ENCODE measurements at regions not wholly inside any gene's neighbourhood (a gene's known extent, or its start where the extent isn't known, plus 50 kb on each side); places are given as distances from the start of the nearest gene placed in this dataset.
A peak's percentile ranks its signal among the peaks of the same experiment; 100 is the strongest.

DNA sequence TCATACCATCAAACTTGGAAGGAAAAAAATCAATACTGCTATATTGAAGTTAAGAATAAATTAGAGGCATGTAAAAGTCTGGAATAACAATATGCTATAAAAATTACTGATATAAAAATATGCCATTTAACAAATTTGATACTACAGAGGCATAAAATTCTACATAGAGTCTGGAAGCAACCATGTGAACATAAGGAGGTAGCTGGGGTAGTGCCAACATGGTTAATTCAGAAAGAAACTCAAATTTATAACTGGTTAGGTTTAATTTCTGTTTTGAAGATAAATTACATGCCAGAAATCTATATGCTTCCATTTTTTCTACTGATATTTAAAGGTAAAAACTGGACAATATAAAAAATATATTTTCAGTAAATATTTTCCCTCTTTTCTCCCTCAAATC is 103.1 kb upstream of the NR4A3 start:
- H2AFZ ChIP-seq (ENCODE audit: low read length), result no peak overlapping the region
- H3K9me2 ChIP-seq (replicated peaks; ENCODE audit: low read depth, low read length), result no peaks in the 10 kb centered on the region
- H3K4me1 ChIP-seq (ENCODE audit: insufficient read depth, low read length, poor library complexity, severe bottlenecking), result peaks cover 5% of the 10 kb centered on the region
- TF ChIP-seq EZH2phosphoT487 (IDR thresholded peaks at IDR 0.05; ENCODE audit: borderline replicate concordance) (no peak), CTCF (conservative IDR thresholded peaks at IDR 0.05; ENCODE audit: low read length) (no peak)
- no peak overlapping the region for H3K4me2 ChIP-seq (ENCODE audit: low read depth, low read length, poor library complexity, severe bottlenecking)
- no peaks in the 10 kb centered on the region for H3K9me3 ChIP-seq (ENCODE audit: insufficient read depth, low read depth, low read length)
- no peak overlapping the region for H3K4me3 ChIP-seq (ENCODE audit: low read length, poor library complexity, severe bottlenecking)
- H3K79me2 ChIP-seq (ENCODE audit: insufficient read depth, low read length), result no peaks in the 10 kb centered on the region
- no peaks in the 10 kb centered on the region for H4K20me1 ChIP-seq (ENCODE audit: insufficient read depth, low read length, poor library complexity, severe bottlenecking)
- H3K9ac ChIP-seq (ENCODE audit: low read depth, low read length, poor library complexity, severe bottlenecking), result no peak overlapping the region
- no peaks in the 10 kb centered on the region for H3K27me3 ChIP-seq (ENCODE audit: insufficient read depth, low read length, poor library complexity, severe bottlenecking)
- no peaks in the 10 kb centered on the region for H3K36me3 ChIP-seq (ENCODE audit: insufficient read depth, low read length)
- no peaks in the 10 kb centered on the region for H3F3A ChIP-seq (ENCODE audit: low read depth)

- Histone ChIP-seq H3K4me2 (ENCODE audit: low read depth, low read length, poor library complexity, severe bottlenecking) (peak overlapping the region; percentile 62), H3K4me3 (ENCODE audit: low read length, poor library complexity, severe bottlenecking) (peak overlapping the region; percentile 60), H3K4me1 (ENCODE audit: insufficient read depth, low read length, poor library complexity, severe bottlenecking) (peaks cover 5% of the 10 kb centered on the region), H4K20me1 (ENCODE audit: insufficient read depth, low read length, poor library complexity, severe bottlenecking) (no peaks in the 10 kb centered on the region), H3K9me2 (replicated peaks; ENCODE audit: low read depth, low read length) (no peaks in the 10 kb centered on the region), H3K9me3 (ENCODE audit: insufficient read depth, low read depth, low read length) (no peaks in the 10 kb centered on the region), H3K27me3 (ENCODE audit: insufficient read depth, low read length, poor library complexity, severe bottlenecking) (no peaks in the 10 kb centered on the region), H3K79me2 (ENCODE audit: insufficient read depth, low read length) (no peaks in the 10 kb centered on the region), H3F3A (ENCODE audit: low read depth) (no peaks in the 10 kb centered on the region), H2AFZ (ENCODE audit: low read length) (peak overlapping the region; percentile 74), H3K36me3 (ENCODE audit: insufficient read depth, low read length) (no peaks in the 10 kb centered on the region), H3K9ac (ENCODE audit: low read depth, low read length, poor library complexity, severe bottlenecking) (peak overlapping the region; percentile 32)
- TF ChIP-seq EZH2phosphoT487 (IDR thresholded peaks at IDR 0.05; ENCODE audit: borderline replicate concordance) (no peak), CTCF (conservative IDR thresholded peaks at IDR 0.05; ENCODE audit: low read length) (no peak)
Observed at GRCh38 chr9:99720455-99721050, 101.1 kb upstream of the NR4A3 start.

DNA sequence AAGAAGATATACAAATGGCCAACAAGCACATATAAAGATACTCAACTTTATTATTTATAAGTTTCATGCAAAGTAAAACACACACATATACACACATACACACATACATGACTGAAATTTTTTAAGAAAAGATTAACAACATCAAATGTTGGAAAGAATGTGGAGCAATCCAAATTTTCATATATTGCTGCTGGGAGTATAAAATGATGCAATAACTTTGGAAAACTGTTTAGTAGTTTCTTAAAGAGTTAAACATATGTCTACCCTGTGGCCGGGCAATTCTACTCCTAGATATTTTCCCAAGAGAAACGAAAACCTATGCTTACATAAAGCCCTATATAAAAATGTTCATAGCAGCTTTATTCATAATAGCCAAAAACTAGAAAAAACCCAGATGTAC is 99.8 kb upstream of the NR4A3 start:
- no peaks in the 10 kb centered on the region for H3K36me3 ChIP-seq (ENCODE audit: insufficient read depth, low read length)
- H2AFZ ChIP-seq (ENCODE audit: low read length), result no peak overlapping the region
- no peaks in the 10 kb centered on the region for H3K79me2 ChIP-seq (ENCODE audit: insufficient read depth, low read length)
- no peaks in the 10 kb centered on the region for H4K20me1 ChIP-seq (ENCODE audit: insufficient read depth, low read length, poor library complexity, severe bottlenecking)
- peaks cover 5% of the 10 kb centered on the region for H3K4me1 ChIP-seq (ENCODE audit: insufficient read depth, low read length, poor library complexity, severe bottlenecking)
- no peaks in the 10 kb centered on the region for H3K27me3 ChIP-seq (ENCODE audit: insufficient read depth, low read length, poor library complexity, severe bottlenecking)
- H3K9ac ChIP-seq (ENCODE audit: low read depth, low read length, poor library complexity, severe bottlenecking), result no peak overlapping the region
- no peak overlapping the region for H3K4me3 ChIP-seq (ENCODE audit: low read length, poor library complexity, severe bottlenecking)
- no peaks in the 10 kb centered on the region for H3K9me2 ChIP-seq (replicated peaks; ENCODE audit: low read depth, low read length)
- no peaks in the 10 kb centered on the region for H3K9me3 ChIP-seq (ENCODE audit: insufficient read depth, low read depth, low read length)
- no peak overlapping the region for H3K4me2 ChIP-seq (ENCODE audit: low read depth, low read length, poor library complexity, severe bottlenecking)
- no peak for TF ChIP-seq CTCF (conservative IDR thresholded peaks at IDR 0.05; ENCODE audit: low read length)
- no peak for TF ChIP-seq EZH2phosphoT487 (IDR thresholded peaks at IDR 0.05; ENCODE audit: borderline replicate concordance)
- no peaks in the 10 kb centered on the region for H3F3A ChIP-seq (ENCODE audit: low read depth)
